ENCODE measurements at regions not wholly inside any gene's neighbourhood (a gene's known extent, or its start where the extent isn't known, plus 50 kb on each side); places are given as distances from the start of the nearest gene placed in this dataset.

DNA sequence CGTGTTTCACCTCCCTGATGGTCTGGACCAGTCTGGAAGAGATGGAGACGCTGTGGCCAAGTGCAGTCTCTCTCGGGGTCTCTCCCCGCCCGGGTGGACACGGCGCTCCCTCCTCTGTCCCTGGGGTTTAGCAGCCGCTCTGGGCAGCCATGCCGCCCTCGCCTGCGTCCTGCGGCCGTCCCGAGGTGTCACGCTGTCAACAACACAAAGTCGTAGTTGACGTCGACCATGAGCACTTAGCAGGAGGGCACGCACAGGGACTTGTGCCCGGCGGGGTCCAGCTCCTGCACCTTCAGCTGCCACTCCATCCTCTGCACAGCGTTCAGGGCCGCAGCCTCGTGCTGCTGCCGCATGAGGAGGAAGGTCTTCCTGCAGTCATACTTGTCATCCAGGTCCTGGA is 368.9 kb downstream of the CDH9 start:
- Histone ChIP-seq H3K9me3 (replicated peaks; ENCODE audit: control insufficient read depth, insufficient read depth, low read length) (no peaks in the 10 kb centered on the region), H3K27me3 (ENCODE audit: control insufficient read depth in 2 of 2, insufficient read depth in 2 of 2, low read length in 2 of 2) (no peaks in the 10 kb centered on the region), H3K27ac (ENCODE audit: insufficient read depth, low read depth, low read length) (no peak overlapping the region), H3K4me1 (ENCODE audit: control insufficient read depth, extremely low read depth, insufficient read depth, low read length) (no peaks in the 10 kb centered on the region), H4K20me1 (replicated peaks; ENCODE audit: control insufficient read depth, extremely low read depth, insufficient read depth, low read length) (no peaks in the 10 kb centered on the region), H3K79me2 (ENCODE audit: control insufficient read depth, insufficient read depth, low read length) (no peaks in the 10 kb centered on the region), H3K9me1 (replicated peaks; ENCODE audit: control insufficient read depth, extremely low read depth, insufficient read depth, low read length) (no peaks in the 10 kb centered on the region), H3K4me2 (ENCODE audit: insufficient read depth, low read length) (no peak overlapping the region), H3K9ac (replicated peaks; ENCODE audit: extremely low read depth, insufficient read depth, low read length) (no peak overlapping the region), H3K36me3 (ENCODE audit: control insufficient read depth in 2 of 2, extremely low read depth in 1 of 2, insufficient read depth in 2 of 2, low read length in 2 of 2) (no peaks in the 10 kb centered on the region), H2AFZ (ENCODE audit: low read depth, low read length) (no peak overlapping the region), H3K4me3 (replicated peaks in 1 of 3; ENCODE audit: insufficient read depth in 1 of 3, low read depth in 1 of 3, low read length in 3 of 3) (no peak overlapping the region)
- no peak for FAIRE-seq
- intact Hi-C loops (cut with micrococcal nuclease), result no loop called here
- TF ChIP-seq POLR2AphosphoS5 (IDR thresholded peaks at IDR 0.05; ENCODE audit: insufficient read depth, low read depth, low read length) (no peak), POLR2A (IDR thresholded peaks at IDR 0.05; ENCODE audit: low read depth, low read length) (no peak), GATA2 (IDR thresholded peaks at IDR 0.05; ENCODE audit: insufficient read depth, insufficient read length, low read depth, low read length) (no peak), FOS (IDR thresholded peaks at IDR 0.05; ENCODE audit: borderline replicate concordance, insufficient read depth, low read length) (no peak), MYC (IDR thresholded peaks at IDR 0.05; ENCODE audit: low read depth, low read length) (no peak), JUN (IDR thresholded peaks at IDR 0.05; ENCODE audit: borderline replicate concordance, insufficient read depth, insufficient read length, low read depth) (no peak)
- TF ChIP-seq, protein P1, sequence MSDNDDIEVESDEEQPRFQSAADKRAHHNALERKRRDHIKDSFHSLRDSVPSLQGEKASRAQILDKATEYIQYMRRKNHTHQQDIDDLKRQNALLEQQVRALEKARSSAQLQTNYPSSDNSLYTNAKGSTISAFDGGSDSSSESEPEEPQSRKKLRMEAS (IDR thresholded peaks at IDR 0.05; ENCODE audit: insufficient read depth, insufficient read length), result no peak
- ChIA-PET CTCF (no interaction called here), POLR2A (no interaction called here)
- no TSS peak for BruUV-seq (replicated peaks)
- dilution Hi-C loops (cut with MboI; ENCODE audit: extremely low pct_ligation_motif_present, low sequenced_read_pairs), result no loop called here
- DNase-seq (ENCODE audit: low read depth, low spot score), result no peak

DNA sequence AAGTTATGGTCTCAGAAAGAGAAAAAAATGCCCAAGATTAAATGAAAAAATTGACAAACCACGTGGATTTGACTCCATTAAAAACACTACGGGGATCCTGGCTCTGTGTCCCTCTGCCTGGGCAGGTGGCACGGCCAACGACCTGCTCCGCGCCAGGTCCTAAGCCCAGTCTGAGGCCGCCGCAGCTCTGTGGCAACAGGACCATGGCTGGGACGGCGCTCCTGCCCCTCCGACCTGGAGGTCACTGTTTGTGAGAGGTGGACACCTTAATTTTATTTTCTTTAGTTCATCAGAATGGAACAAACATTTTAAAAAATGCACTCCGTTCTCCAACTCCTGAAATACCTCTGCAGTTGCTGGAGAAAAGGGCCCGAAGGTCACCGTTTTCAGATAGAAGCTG is 369.4 kb downstream of the CDH9 start:
- intact Hi-C loops (cut with micrococcal nuclease), result no loop called here
- H3K4me2 ChIP-seq (ENCODE audit: insufficient read depth, low read length), result no peak overlapping the region
- ChIA-PET CTCF (no interaction called here), POLR2A (no interaction called here)
- H3K9me1 ChIP-seq (replicated peaks; ENCODE audit: control insufficient read depth, extremely low read depth, insufficient read depth, low read length), result no peaks in the 10 kb centered on the region
- TF ChIP-seq, protein P1 (IDR thresholded peaks at IDR 0.05; ENCODE audit: insufficient read depth, insufficient read length), result no peak
- no peak for TF ChIP-seq GATA2 (IDR thresholded peaks at IDR 0.05; ENCODE audit: insufficient read depth, insufficient read length, low read depth, low read length)
- H3K4me3 ChIP-seq (replicated peaks in 1 of 3; ENCODE audit: insufficient read depth in 1 of 3, low read depth in 1 of 3, low read length in 3 of 3), result no peak overlapping the region
- FAIRE-seq (no peak), DNase-seq (ENCODE audit: low read depth, low spot score) (no peak)
- no peaks in the 10 kb centered on the region for H4K20me1 ChIP-seq (replicated peaks; ENCODE audit: control insufficient read depth, extremely low read depth, insufficient read depth, low read length)
- BruUV-seq (replicated peaks), result no TSS peak
- no peak overlapping the region for H2AFZ ChIP-seq (ENCODE audit: low read depth, low read length)
- H3K79me2 ChIP-seq (ENCODE audit: control insufficient read depth, insufficient read depth, low read length), result no peaks in the 10 kb centered on the region
- H3K27ac ChIP-seq (ENCODE audit: insufficient read depth, low read depth, low read length), result no peak overlapping the region
- no peaks in the 10 kb centered on the region for H3K9me3 ChIP-seq (replicated peaks; ENCODE audit: control insufficient read depth, insufficient read depth, low read length)
- dilution Hi-C loops (cut with MboI; ENCODE audit: extremely low pct_ligation_motif_present, low sequenced_read_pairs), result no loop called here
- no peak overlapping the region for H3K9ac ChIP-seq (replicated peaks; ENCODE audit: extremely low read depth, insufficient read depth, low read length)
- H3K27me3 ChIP-seq (ENCODE audit: control insufficient read depth in 2 of 2, insufficient read depth in 2 of 2, low read length in 2 of 2), result no peaks in the 10 kb centered on the region
- no peaks in the 10 kb centered on the region for H3K4me1 ChIP-seq (ENCODE audit: control insufficient read depth, extremely low read depth, insufficient read depth, low read length)
- no peaks in the 10 kb centered on the region for H3K36me3 ChIP-seq (ENCODE audit: control insufficient read depth in 2 of 2, extremely low read depth in 1 of 2, insufficient read depth in 2 of 2, low read length in 2 of 2)
